ENCODE measurements at regions not wholly inside any gene's neighbourhood (a gene's known extent, or its start where the extent isn't known, plus 50 kb on each side); places are given as distances from the start of the nearest gene placed in this dataset.

DNA sequence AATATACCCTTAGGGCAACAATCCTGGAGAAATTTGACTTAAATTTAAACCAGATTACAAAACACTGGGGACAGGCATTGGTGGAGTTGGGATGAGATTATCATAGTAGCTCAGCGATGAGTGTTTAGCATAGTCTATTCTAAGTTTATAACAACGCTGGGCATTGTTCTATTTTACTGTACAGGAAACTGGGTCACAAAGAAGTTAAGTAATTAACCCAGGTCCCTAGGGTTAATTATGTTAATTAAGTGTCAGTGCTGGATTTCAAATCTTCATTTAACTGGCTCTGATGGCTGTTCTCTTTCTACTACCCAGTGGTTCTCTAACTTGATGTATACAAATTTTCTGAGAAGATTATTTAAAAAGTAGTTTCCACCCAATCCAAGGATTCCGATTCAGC lies 388.9 kb downstream of the KCNRG start:
- Histone ChIP-seq H3K4me2 (ENCODE audit: low read depth, low read length) (no peak overlapping the region), H4K91ac (ENCODE audit: insufficient read depth, low read depth, low read length) (no peak overlapping the region), H2BK5ac (ENCODE audit: low read depth, low read length, poor library complexity, severe bottlenecking) (no peak overlapping the region), H3K9me3 (ENCODE audit: control insufficient read depth, insufficient read depth, low read length) (no peaks in the 10 kb centered on the region), H3K56ac (ENCODE audit: extremely low read depth, insufficient read depth, low read length) (no peak overlapping the region), H3K4me3 (ENCODE audit: insufficient read depth, low read depth, low read length) (no peak overlapping the region), H2BK20ac (ENCODE audit: low read depth, low read length) (no peak overlapping the region), H4K5ac (ENCODE audit: low read depth, low read length) (no peak overlapping the region), H2BK15ac (ENCODE audit: low read depth, low read length) (no peak overlapping the region), H3K18ac (ENCODE audit: low read depth, low read length) (no peak overlapping the region), H3K4me1 (ENCODE audit: control insufficient read depth, insufficient read depth, low read length) (peaks cover 12% of the 10 kb centered on the region), H4K20me1 (ENCODE audit: insufficient read depth, low read length) (no peaks in the 10 kb centered on the region), H3K9ac (ENCODE audit: low read depth, low read length) (no peak overlapping the region), H4K8ac (ENCODE audit: low read depth in 2 of 2, low read length in 2 of 2) (no peak overlapping the region), H2BK120ac (ENCODE audit: low read depth, low read length) (no peak overlapping the region), H3K14ac (replicated peaks; ENCODE audit: low read depth, low read length) (no peak overlapping the region), H3K23ac (ENCODE audit: low read depth, low read length) (no peak overlapping the region), H3K9me1 (ENCODE audit: insufficient read depth, low read length) (no peaks in the 10 kb centered on the region), H3K36me3 (ENCODE audit: control insufficient read depth, insufficient read depth, low read length) (no peaks in the 10 kb centered on the region), H3K79me1 (ENCODE audit: low read depth in 1 of 2, low read length in 2 of 2) (no peaks in the 10 kb centered on the region), H2AFZ (replicated peaks; ENCODE audit: low read length, poor library complexity) (no peak overlapping the region), H3K4ac (ENCODE audit: low read depth, low read length) (no peak overlapping the region), H3K27me3 (ENCODE audit: control insufficient read depth, insufficient read depth, low read length) (no peaks in the 10 kb centered on the region; the same call in 1 of the 2 replicates), H2AK5ac (ENCODE audit: low read depth, low read length) (no peak overlapping the region), H3K27ac (ENCODE audit: insufficient read depth, low read length) (no peak overlapping the region), H2AK9ac (replicated peaks; ENCODE audit: low read depth, low read length, poor library complexity) (no peak overlapping the region)
- DNase-seq (no peak), ATAC-seq (ENCODE audit: low read depth) (no peak)
- in situ Hi-C loops (cut with MboI; ENCODE audit: low sequenced_read_pairs), result no loop called here
- no CpG with 5 or more reads among the region's 3 CpGs for WGBS, 2 experiments (ENCODE audit: extremely low coverage in 2 of 2, insufficient read length in 1 of 2)
- TF ChIP-seq FOS (IDR thresholded peaks at IDR 0.05; ENCODE audit: low read depth, low read length) (no peak), BHLHE40 (IDR thresholded peaks at IDR 0.05; ENCODE audit: low read depth, low read length) (no peak), ELK1 (IDR thresholded peaks at IDR 0.05; ENCODE audit: borderline replicate concordance, low read depth, low read length) (no peak), CEBPB (IDR thresholded peaks at IDR 0.05; ENCODE audit: low read depth, low read length) (no peak), RFX5 (IDR thresholded peaks at IDR 0.05; ENCODE audit: low read depth, low read length) (no peak), MAFK (IDR thresholded peaks at IDR 0.05; ENCODE audit: low read depth, low read length) (no peak), SMC3 (IDR thresholded peaks at IDR 0.05; ENCODE audit: low read depth, low read length) (no peak), RAD21 (IDR thresholded peaks at IDR 0.05; ENCODE audit: low read length) (no peak), NFE2L2 (IDR thresholded peaks at IDR 0.05; ENCODE audit: low read depth, low read length) (no peak), MAZ (IDR thresholded peaks at IDR 0.05; ENCODE audit: borderline replicate concordance, low read depth, low read length) (no peak), MXI1 (IDR thresholded peaks at IDR 0.05; ENCODE audit: borderline replicate concordance, low read depth, low read length) (no peak), CHD1 (IDR thresholded peaks at IDR 0.05; ENCODE audit: low read depth, low read length) (no peak), USF2 (IDR thresholded peaks at IDR 0.05; ENCODE audit: low read depth, low read length) (no peak), RCOR1 (IDR thresholded peaks at IDR 0.05; ENCODE audit: insufficient replicate concordance, low read length) (no peak), POLR2A (IDR thresholded peaks at IDR 0.05; ENCODE audit: low read depth, low read length) (no peak)
- TF ChIP-seq, protein P1, sequence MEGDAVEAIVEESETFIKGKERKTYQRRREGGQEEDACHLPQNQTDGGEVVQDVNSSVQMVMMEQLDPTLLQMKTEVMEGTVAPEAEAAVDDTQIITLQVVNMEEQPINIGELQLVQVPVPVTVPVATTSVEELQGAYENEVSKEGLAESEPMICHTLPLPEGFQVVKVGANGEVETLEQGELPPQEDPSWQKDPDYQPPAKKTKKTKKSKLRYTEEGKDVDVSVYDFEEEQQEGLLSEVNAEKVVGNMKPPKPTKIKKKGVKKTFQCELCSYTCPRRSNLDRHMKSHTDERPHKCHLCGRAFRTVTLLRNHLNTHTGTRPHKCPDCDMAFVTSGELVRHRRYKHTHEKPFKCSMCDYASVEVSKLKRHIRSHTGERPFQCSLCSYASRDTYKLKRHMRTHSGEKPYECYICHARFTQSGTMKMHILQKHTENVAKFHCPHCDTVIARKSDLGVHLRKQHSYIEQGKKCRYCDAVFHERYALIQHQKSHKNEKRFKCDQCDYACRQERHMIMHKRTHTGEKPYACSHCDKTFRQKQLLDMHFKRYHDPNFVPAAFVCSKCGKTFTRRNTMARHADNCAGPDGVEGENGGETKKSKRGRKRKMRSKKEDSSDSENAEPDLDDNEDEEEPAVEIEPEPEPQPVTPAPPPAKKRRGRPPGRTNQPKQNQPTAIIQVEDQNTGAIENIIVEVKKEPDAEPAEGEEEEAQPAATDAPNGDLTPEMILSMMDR (conservative IDR thresholded peaks at IDR 0.05; ENCODE audit: low read depth, low read length), result no peak
- no TSS peak for BruUV-seq (replicated peaks)
- intact Hi-C loops (cut with micrococcal nuclease), result no loop called here
- dilution Hi-C loops (cut with HindIII; ENCODE audit: low sequenced_read_pairs, unreplicated experiment), result no loop called here
- CTCF ChIA-PET, result no interaction called here
- POLR2A ChIA-PET (ENCODE audit: unreplicated experiment), result no interaction called here
